Epithelial cell of proximal tubule (primary cell): ENCODE measurements at regions not wholly inside any gene's neighbourhood (a gene's known extent, or its start where the extent isn't known, plus 50 kb on each side); places are given as distances from the start of the nearest gene placed in this dataset.

Source experiments
- DNase-seq: peaks from one replicate; pipeline ENCODE4 v3.0.0-alpha.2; 2011; ENCODE audit warnings: low read depth
- H3K4me3 ChIP-seq: 2 replicates; pipeline ENCODE4 v1.5.1; 2011; ENCODE audit warnings: low read depth, mild to moderate bottlenecking, low read length
- CTCF ChIP-seq: conservative IDR thresholded peaks from 2 replicates; pipeline ENCODE4 v1.5.1; 2012; ENCODE audit warnings: low read depth, mild to moderate bottlenecking, low read length

- DNase-seq: no peak
- TF ChIP-seq CTCF: no peak
- no peak overlapping the region for H3K4me3 ChIP-seq
These were observed 117.0 kb upstream of the CHL1 start for GRCh38 chr3:79542-79941.

- no peak for TF ChIP-seq CTCF
- no peak overlapping the region for H3K4me3 ChIP-seq
- DNase-seq: no peak
These were observed 114.1 kb upstream of the CHL1 start for GRCh38 chr3:82508-82907.

DNA sequence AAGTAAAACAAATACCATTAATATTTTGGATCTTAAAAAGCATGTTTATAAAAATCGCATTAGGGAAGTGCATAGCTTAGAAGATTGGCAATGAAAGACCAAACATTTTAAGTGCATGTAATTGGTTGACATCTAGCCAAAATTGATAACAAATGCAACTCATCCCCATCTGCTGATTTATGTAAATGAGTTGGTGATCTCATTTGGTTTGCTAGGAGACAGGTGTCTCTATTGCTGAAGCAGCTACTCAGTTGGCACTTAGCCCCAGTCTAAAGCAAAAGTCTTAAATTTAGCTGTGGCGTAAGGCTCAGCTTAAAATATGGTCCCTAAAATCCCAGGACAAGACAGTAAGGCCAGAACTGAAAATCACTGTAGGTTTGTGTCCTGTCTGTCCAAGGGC, 113.5 kb upstream of the CHL1 start:
- TF ChIP-seq CTCF: no peak
- H3K4me3 ChIP-seq: no peak overlapping the region
- DNase-seq: no peak

- no peak for DNase-seq
- no peak overlapping the region for H3K4me3 ChIP-seq
- TF ChIP-seq CTCF: no peak
These were observed 111.4 kb upstream of the CHL1 start for GRCh38 chr3:85180-85579.

DNA sequence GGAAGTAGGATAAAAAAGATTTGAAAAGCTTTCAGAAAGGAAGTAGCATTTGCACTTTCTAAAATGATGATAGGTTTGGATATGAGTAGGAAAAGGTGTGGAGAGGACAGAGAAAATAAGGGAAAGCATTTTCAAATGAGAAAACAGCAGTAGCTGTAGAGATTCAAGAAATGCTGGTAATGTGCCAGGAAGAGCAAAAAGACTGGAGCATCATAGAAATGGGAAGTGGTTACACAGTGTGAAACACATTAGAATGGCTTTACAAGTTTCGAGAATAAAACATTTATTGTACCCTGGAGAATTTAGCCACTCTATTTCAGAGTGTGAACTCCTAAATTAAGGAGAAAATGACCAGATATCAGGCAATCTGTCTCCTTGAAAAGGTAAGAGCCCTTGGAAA, 108.3 kb upstream of the CHL1 start:
- no peak for DNase-seq
- no peak for TF ChIP-seq CTCF
- H3K4me3 ChIP-seq: no peak overlapping the region

- no peak for TF ChIP-seq CTCF
- no peak overlapping the region for H3K4me3 ChIP-seq
- DNase-seq: no peak
These were observed 102.8 kb upstream of the CHL1 start for GRCh38 chr3:93746-94145.

GRCh38 chr3:96259-96658, 100.3 kb upstream of the CHL1 start:
- H3K4me3 ChIP-seq: no peak overlapping the region
- TF ChIP-seq CTCF: no peak
- no peak for DNase-seq
